ENCODE measurements at regions not wholly inside any gene's neighbourhood (a gene's known extent, or its start where the extent isn't known, plus 50 kb on each side); places are given as distances from the start of the nearest gene placed in this dataset.

GRCh38 chr22:47276450-47276820 is 514.0 kb downstream of the TBC1D22A start:
- TF ChIP-seq EP300 (IDR thresholded peaks at IDR 0.05) (no peak), CTCF (IDR thresholded peaks at IDR 0.05) (no peak)

All from tibial nerve (tissue), 4 donors.